Lower leg skin (tissue), 4 donors: ENCODE measurements at regions not wholly inside any gene's neighbourhood (a gene's known extent, or its start where the extent isn't known, plus 50 kb on each side); places are given as distances from the start of the nearest gene placed in this dataset.
"Not testable (repeated sequence)": the region's sequence is repeated elsewhere in the genome, so short reads cannot be mapped to it uniquely, and the experiment has no call there.

ENCODE experiments used
- DNase-seq, 2 donors: peaks; one replicate each; pipeline ENCODE4 v3.0.0-alpha.2; 2019; ENCODE audit warnings: low spot score in 2 of 2
- H3K4me3 ChIP-seq: fragments of 200-600 bp; sonication (generic); 2 replicates; pipeline ENCODE4 v1.5.1; 2017; ENCODE audit warnings: mild to moderate bottlenecking, low read depth; ENCODE audit not compliant: poor library complexity, severe bottlenecking
- CTCF ChIP-seq, 3 donors: fragments of 450-650 bp; IDR thresholded peaks; one replicate each; pipeline ENCODE4 v1.5.1; 2016; ENCODE audit warnings: antibody characterized with exemption in 3 of 3, mild to moderate bottlenecking in 3 of 3, moderate library complexity in 2 of 3
- POLR2A ChIP-seq, 2 donors: fragments of 450-650 bp; IDR thresholded peaks; one replicate each; pipeline ENCODE4 v1.6.1; 2016 to 2017; ENCODE audit warnings: antibody characterized with exemption in 2 of 2, mild to moderate bottlenecking in 1 of 2, moderate library complexity in 1 of 2
- WGBS, 2 donors: methylation state at CpG; one replicate each; pipeline ENCODE4 v1.1.5; 2018; 5-methylcytosine and 5-hydroxymethylcytosine counted together
- intact Hi-C: fragments of 100-400 bp; cut with DNase I; formaldehyde crosslinking; loops from one replicate; pipeline ENCODE4 v1.15.0; 2023; ENCODE audit warnings: low total_unique reads

GRCh38 chr17:21470422-21470821 lies 94.3 kb downstream of the KCNJ12 start:
- 88 to 91% methylated on average over 3 of the region's 3 CpGs for WGBS, 2 donors
- H3K4me3 ChIP-seq, intact Hi-C loops: not testable (repeated sequence)
- DNase-seq = peak in 1 of 2 donors; percentile 23

- WGBS, 2 donors = 55 to 75% methylated on average over 1 of the region's 1 CpG
- TF ChIP-seq POLR2A (IDR thresholded peaks at IDR 0.05) = no peak
- TF ChIP-seq CTCF (IDR thresholded peaks at IDR 0.05) = no peak
- H3K4me3 ChIP-seq = no peak overlapping the region
- DNase-seq = peak in 1 of 2 donors; percentile 28
- intact Hi-C loops = no loop called here
Measured at GRCh38 chr17:21470861-21471260, 94.7 kb downstream of the KCNJ12 start.

GRCh38 chr17:21474815-21475214 lies 98.7 kb downstream of the KCNJ12 start:
- intact Hi-C loops = no loop called here
- DNase-seq = peak in 1 of 2 donors; percentile 58
- 72 to 79% methylated on average over 5 of the region's 5 CpGs for WGBS, 2 donors
- no peak overlapping the region for H3K4me3 ChIP-seq
- no peak for TF ChIP-seq CTCF (IDR thresholded peaks at IDR 0.05)
- TF ChIP-seq POLR2A (IDR thresholded peaks at IDR 0.05) = no peak

- 77 to 82% methylated on average over 8 of the region's 8 CpGs for WGBS, 2 donors
- DNase-seq = peak in 1 of 2 donors; percentile 57
- intact Hi-C loops = no loop called here
- no peak overlapping the region for H3K4me3 ChIP-seq
- TF ChIP-seq POLR2A (IDR thresholded peaks at IDR 0.05) (no peak), CTCF (IDR thresholded peaks at IDR 0.05) (no peak)
Measured at GRCh38 chr17:21475571-21475970, 99.4 kb downstream of the KCNJ12 start.

GRCh38 chr17:21476867-21477266 lies 100.7 kb downstream of the KCNJ12 start:
- WGBS, 2 donors = 68 to 84% methylated on average over 6 to 11 of the region's 11 CpGs
- intact Hi-C loops = no loop called here

GRCh38 chr17:21482189-21482865 lies 106.2 kb downstream of the KCNJ12 start:
- intact Hi-C loops = no loop called here
- no peak for TF ChIP-seq POLR2A (IDR thresholded peaks at IDR 0.05)
- TF ChIP-seq CTCF (IDR thresholded peaks at IDR 0.05) = no peak
- 52 to 57% methylated on average over 9 of the region's 9 CpGs for WGBS, 2 donors
- H3K4me3 ChIP-seq = no peak overlapping the region
- peak in 1 of 2 donors; percentile 42 for DNase-seq

More at GRCh38 chr17:21476867-21477266, 100.7 kb downstream of the KCNJ12 start:
- no peak for TF ChIP-seq POLR2A (IDR thresholded peaks at IDR 0.05)
- TF ChIP-seq CTCF (IDR thresholded peaks at IDR 0.05) = no peak
- H3K4me3 ChIP-seq = no peak overlapping the region
- peak in 1 of 2 donors; percentile 63 for DNase-seq

- 54 to 82% methylated on average over 2 of the region's 2 CpGs for WGBS, 2 donors
- intact Hi-C loops, H3K4me3 ChIP-seq: not testable (repeated sequence)
- peak in 1 of 2 donors; percentile 28 for DNase-seq
Measured at GRCh38 chr17:21488043-21488442, 111.9 kb downstream of the KCNJ12 start.
